Breast epithelium (tissue), 3 donors: ENCODE measurements at regions not wholly inside any gene's neighbourhood (a gene's known extent, or its start where the extent isn't known, plus 50 kb on each side); places are given as distances from the start of the nearest gene placed in this dataset.

Source experiments
- CTCF ChIP-seq, 3 donors: fragments of 450-650 bp; IDR thresholded peaks; one replicate each; pipeline ENCODE4 v1.5.1; 2016 to 2017; ENCODE audit warnings: antibody characterized with exemption in 3 of 3, mild to moderate bottlenecking in 3 of 3, moderate library complexity in 3 of 3
- POLR2A ChIP-seq: fragments of 450-650 bp; IDR thresholded peaks from one replicate; pipeline ENCODE4 v1.6.1; 2016; ENCODE audit warnings: antibody characterized with exemption, mild to moderate bottlenecking, moderate library complexity

GRCh38 chr4:108559068-108559793, 61.1 kb upstream of the RPL34 start:
- no peak for TF ChIP-seq CTCF (IDR thresholded peaks at IDR 0.05)
- TF ChIP-seq POLR2A = no peak
